GM21515 (cell line): ENCODE measurements at regions not wholly inside any gene's neighbourhood (a gene's known extent, or its start where the extent isn't known, plus 50 kb on each side); places are given as distances from the start of the nearest gene placed in this dataset.

Experiments
- ATAC-seq: cut with Tn5 transposase; IDR thresholded peaks from one replicate; pipeline ENCODE4 v1.9.1; 2021; ENCODE audit not compliant: unreplicated experiment

- no peak for ATAC-seq
Observed at GRCh38 chr14:65872536-65872935, 460.0 kb downstream of the FUT8 start.

DNA sequence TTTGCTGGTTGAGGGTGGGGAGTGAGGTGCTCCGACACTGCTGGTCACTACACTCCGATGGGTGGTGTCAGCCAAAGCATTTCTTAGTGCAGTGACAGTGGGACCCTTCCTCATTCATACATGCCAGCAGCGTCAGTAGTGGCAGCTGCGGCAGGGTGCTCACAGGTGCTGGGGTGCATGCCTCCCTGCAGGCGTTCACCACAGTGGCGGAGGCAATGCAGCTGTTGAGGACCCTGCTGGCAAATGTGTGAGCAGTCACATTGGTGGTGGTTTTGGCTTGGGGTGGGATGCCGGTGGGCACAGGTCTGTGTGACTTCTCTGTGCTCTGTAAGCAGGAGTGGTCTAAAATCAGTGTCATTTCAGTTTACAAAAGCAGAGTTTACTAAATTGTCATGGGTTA, 464.6 kb downstream of the FUT8 start:
- no peak for ATAC-seq

GRCh38 chr14:65877624-65878023, 465.1 kb downstream of the FUT8 start:
- no peak for ATAC-seq

DNA sequence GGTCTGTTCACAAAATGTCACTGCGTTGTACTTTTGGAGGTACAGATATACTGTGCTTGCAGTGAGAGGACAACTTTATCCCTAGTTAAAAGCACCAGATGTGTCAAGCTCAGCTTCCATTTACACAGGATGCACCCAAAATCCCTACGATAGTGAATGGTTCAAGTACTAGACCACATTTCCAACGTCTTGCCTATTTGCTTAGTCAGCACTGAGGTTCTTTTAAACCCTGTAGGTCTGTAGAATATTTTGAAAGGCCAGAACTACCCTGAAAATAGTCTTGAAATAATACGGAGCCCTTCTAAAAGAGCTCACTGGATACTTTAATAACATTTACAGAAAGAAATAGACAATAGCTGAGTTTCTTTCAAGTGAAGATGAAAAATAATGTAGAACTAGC, 466.1 kb downstream of the FUT8 start:
- no peak for ATAC-seq

DNA sequence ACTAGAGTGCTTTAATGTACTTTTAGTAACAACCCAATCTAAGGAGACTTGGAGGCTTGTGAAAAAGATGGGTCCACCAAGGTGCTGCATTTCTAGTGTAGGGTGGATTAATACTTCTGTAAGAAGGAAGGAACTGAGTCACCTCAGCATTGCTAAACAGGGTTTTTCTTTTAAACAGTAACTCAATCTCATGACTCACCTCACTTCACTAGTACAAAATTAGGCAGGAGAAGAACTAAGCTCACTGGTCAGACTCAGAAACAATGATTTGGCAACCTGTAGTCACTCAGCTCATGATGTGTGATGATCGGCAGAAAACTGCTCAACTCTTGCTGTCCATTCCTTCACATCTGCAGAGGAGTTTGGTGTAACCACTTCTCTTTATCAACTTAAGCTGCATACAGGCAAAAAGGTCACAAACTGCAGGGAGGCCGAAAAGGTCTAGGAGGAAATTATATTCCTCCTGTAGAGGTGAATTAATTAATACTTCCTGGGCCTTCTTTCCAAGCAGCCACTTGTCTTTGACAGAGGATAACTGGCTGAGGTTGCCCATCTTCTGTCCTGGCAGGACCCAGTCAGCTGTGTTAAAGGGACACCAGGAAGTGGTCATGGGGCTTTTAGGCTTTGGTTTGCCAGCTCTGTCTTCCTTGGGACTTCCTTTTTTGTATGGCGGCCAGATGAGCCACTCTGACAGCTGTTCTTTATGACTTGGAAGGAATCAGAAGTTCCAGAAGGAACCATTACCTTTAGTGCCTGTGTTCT, 466.9 kb downstream of the FUT8 start:
- no peak for ATAC-seq

DNA sequence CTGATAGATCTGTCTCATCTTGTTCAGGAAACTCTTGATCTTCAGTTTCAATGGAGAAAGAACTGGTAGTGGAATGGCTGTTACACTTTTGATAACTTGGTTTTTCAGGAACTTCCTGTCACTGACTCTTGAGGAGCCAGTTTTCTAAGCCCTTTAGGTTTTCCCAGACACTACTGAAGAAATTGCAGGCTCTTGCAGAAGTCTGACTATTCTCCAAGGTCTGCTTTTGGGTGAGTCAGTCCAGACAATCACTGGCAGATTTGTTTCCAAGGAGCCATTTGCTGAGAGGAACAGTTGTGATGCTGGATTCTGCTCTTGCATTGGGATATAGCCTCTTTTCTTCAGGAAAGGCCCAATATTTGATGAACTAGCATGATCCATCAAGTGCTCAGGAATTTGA, 468.0 kb downstream of the FUT8 start:
- no peak for ATAC-seq

DNA sequence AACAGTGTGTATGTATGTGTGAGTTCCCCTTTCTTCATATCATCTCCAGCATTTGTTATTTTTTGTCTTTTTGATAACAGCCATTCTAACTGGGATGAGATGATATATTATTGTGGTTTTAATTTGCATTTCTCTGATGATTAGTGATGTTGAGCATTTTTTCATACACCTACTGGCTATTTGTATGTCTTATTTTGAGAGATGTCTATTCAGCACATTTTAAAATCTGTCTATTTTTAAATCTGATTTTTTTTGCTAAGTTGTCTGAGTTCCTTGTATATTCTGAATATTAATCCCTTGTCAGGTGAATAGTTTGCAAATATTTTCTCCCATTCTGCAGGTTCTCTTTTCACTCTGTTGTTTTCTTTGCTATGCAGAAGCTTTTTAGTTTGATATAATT, 469.1 kb downstream of the FUT8 start:
- no peak for ATAC-seq

DNA sequence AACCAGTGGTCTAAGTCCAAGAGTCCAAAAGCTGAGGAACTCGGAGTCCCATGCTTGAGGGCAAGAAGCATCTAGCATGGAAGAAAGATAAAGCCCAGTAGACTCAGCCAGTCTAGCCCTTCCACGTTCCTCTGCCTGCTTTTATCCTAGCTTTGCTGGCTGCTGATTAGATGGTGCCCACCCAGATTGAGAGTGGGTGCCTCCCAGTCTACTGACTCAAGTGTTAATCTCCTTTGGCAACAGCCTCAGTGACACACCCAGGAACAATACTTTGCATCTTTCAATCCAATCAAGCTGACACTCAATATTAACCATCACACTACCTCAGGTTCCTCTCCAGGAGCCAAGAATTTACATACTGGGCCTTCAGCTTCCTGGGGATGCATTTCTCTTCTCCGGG, 476.1 kb downstream of the FUT8 start:
- no peak for ATAC-seq

GRCh38 chr14:65892315-65892714, 479.8 kb downstream of the FUT8 start:
- ATAC-seq = no peak

GRCh38 chr14:65900164-65900563, 487.6 kb downstream of the FUT8 start:
- ATAC-seq = no peak

- no peak for ATAC-seq
Observed at GRCh38 chr14:65901595-65901994, 489.1 kb downstream of the FUT8 start.

- no peak for ATAC-seq
Observed at GRCh38 chr14:65904988-65905387, 492.5 kb downstream of the FUT8 start.

DNA sequence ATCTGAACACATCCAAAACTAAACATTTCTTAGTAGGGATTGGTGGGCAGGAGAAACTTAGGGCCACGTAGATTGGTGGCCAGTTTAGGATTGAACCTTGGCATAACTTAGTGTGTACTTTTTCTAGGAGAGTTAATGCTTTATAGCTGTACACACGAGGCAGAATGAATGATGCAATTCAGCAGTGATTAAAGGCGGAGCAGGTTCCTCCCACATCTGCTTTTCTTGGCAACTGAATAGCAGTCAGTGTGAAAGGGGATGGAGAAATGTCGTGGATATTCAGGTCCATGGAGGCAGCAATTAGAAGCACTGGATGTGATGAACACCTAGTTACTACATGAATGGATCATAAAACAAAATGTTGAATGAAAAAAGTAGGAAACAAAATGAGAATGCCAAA, 493.8 kb downstream of the FUT8 start:
- no peak for ATAC-seq

- no peak for ATAC-seq
Observed at GRCh38 chr14:65906948-65907347, 494.4 kb downstream of the FUT8 start.

DNA sequence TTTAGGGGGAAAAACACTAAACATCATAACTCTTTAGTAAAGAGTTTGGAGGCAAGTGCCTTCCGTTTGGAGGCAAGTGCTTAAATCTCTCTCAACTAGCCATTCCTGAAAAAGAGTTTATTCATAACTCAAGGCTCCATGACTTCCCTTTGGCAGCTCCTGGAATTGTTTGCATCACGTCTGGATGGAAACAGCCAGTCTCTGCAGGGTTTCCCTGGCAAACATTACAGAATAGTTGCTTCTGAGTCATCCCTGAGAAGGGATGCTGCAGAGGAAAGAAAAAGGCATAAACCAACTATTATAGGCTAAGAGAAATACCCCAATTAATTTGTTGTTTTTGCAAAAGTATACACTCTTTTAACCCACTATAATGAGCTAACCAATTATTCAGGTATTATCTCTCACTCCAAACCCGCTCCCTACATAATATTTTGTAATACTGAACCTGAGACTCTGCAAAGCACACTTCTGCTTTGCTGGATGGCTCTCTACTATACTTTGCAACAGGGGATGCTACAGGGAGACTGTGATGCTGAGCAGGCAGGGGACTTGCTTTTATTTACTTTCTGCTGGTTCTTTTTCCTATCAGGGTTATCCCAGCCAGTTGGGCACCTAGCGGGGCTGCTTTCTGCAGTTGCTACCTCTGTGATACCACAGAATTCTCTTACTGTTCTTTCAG, 497.7 kb downstream of the FUT8 start:
- no peak for ATAC-seq

GRCh38 chr14:65915125-65915524, 502.6 kb downstream of the FUT8 start:
- no peak for ATAC-seq

DNA sequence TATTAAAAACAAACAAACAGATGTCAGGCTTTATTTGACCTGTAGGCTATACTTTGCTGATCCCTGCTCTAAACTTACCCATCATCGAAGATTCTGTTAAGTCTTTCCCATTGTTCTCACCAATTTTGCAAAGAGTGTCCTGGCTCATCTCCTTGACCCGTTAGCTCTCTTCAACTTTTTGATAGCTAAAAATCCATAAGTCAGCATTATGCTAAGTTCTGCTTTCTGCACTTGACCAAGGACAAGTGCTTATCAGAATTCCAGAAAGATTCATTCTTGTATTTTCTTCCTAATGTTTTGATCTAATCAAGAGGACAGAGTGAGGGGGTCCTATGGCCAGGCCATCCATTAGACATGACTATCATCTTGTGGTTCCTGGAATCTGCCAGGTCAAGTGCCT, 503.5 kb downstream of the FUT8 start:
- ATAC-seq = no peak

DNA sequence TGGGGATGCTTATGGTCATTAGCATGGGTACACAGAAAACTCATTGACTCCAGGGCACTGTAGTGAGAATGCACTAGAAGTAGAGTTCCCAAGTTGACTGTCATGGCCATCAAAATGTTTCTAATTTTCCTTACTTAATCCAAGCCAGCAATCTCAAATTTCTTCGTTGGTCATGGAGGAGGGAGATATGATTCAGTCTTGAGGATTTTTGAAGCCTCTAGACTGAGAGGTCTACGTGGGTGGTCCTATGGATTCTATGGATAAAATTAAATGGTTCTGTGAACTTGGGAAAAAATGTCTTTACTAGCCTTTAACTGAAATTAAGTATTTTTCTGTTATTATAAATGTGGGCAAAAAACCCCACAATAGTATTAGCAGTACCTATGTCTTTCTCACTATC, 508.5 kb downstream of the FUT8 start:
- ATAC-seq = no peak

DNA sequence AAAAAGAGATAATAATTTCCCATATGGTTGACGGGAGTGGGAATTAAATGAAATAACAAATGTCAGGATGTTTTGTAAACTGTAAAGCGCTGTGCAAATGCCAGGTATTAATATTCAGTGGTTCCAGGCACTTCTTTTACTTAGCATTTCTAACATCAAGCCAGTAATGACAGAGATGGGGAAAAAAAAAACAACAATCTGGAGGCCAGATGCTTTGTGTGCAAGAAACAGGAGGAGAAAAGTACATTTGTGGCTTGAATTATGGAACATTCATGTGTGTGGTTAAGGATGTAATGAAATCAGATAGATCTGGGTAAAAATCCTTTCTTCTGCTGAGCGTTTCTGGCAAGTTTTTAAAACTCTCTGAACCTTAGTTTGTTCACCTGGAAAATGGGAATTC, 509.6 kb downstream of the FUT8 start:
- ATAC-seq = no peak

DNA sequence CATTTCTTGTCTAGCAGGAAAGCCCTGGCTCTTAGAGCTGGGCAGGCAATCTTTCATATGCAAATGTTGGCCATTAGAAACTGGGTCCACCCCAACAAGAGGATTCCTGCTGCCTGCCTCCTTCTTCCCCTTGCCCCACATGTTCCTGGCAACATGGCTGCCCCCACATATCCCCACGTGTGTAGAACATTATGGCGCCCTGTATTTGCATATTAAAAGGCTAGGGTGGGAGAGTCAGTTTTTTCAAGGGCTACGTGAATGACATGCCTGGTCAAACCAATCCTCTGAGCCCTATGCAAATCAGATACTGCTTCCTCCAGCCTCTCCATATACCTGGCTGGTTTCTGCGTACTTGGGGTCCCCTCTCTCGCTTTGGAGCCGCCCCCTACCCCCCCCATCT, 514.0 kb downstream of the FUT8 start:
- no peak for ATAC-seq

DNA sequence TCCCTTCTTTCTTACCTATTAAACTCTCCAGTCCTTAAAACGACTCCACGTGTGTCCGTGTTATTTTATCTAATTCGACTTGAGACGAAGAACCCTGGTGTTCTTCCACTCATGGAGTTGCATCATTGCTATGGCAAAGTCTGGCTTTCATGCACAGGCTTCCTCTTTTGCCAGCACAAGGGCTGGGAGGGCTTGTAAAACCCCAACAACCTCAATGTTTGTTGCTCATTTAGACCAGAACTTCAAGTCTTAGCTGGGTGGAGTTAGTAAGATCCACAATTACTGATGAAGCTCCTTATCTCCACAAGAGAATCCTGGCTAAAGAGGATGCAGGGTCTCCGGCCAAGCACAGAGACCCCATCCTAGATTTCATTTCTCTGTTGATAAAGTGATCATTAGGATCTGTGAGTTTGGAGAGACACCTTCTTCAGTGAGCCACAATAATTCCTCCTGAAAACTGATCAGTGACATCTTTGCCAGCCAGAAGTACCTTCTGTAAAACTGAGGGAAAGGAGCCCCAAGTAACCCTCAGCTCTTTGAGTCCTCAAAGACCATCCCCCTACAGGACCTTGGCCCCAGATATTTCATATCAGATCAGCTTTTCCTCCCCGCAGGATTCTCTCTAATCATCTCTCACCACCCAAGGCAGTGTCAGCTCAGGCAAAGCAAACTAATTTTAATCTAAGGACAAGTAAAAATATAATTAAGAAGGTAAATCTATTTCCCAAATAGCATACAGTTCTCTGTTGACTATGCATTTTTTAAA, 514.6 kb downstream of the FUT8 start:
- ATAC-seq = no peak

GRCh38 chr14:65927931-65928356, 515.4 kb downstream of the FUT8 start:
- ATAC-seq = no peak
